Hepatocyte (in vitro differentiated cells): ENCODE measurements at regions not wholly inside any gene's neighbourhood (a gene's known extent, or its start where the extent isn't known, plus 50 kb on each side); places are given as distances from the start of the nearest gene placed in this dataset.

Source experiments
- EZH2 ChIP-seq: fragments of 200-600 bp; sonication (generic); IDR thresholded peaks from 2 replicates; pipeline ENCODE4 v1.6.1; 2016; ENCODE audit warnings: antibody characterized with exemption, mild to moderate bottlenecking, borderline replicate concordance
- TF ChIP-seq, protein P1 (sequence below): fragments of 200-600 bp; sonication (generic); IDR thresholded peaks from 2 replicates; pipeline ENCODE4 v1.5.1; 2016; ENCODE audit warnings: antibody characterized with exemption, mild to moderate bottlenecking; ENCODE audit not compliant: poor library complexity

- TF ChIP-seq, protein P1, sequence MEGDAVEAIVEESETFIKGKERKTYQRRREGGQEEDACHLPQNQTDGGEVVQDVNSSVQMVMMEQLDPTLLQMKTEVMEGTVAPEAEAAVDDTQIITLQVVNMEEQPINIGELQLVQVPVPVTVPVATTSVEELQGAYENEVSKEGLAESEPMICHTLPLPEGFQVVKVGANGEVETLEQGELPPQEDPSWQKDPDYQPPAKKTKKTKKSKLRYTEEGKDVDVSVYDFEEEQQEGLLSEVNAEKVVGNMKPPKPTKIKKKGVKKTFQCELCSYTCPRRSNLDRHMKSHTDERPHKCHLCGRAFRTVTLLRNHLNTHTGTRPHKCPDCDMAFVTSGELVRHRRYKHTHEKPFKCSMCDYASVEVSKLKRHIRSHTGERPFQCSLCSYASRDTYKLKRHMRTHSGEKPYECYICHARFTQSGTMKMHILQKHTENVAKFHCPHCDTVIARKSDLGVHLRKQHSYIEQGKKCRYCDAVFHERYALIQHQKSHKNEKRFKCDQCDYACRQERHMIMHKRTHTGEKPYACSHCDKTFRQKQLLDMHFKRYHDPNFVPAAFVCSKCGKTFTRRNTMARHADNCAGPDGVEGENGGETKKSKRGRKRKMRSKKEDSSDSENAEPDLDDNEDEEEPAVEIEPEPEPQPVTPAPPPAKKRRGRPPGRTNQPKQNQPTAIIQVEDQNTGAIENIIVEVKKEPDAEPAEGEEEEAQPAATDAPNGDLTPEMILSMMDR: no peak
- TF ChIP-seq EZH2: no peak
Observed at GRCh38 chr2:142462306-142462705, 331.5 kb upstream of the LRP1B start.
